HepG2 (cell line): ENCODE measurements at regions not wholly inside any gene's neighbourhood (a gene's known extent, or its start where the extent isn't known, plus 50 kb on each side); places are given as distances from the start of the nearest gene placed in this dataset.

ENCODE experiments used
- ATAC-seq: fragments of 200-7000 bp; cut with Tn5 transposase; 3 replicates; pipeline ENCODE4 v1.9.1; 2020; ENCODE audit warnings: mild to moderate bottlenecking, moderate library complexity
- BruUV-seq: library from RNA; stranded (reverse); fragments of 400-500 nt; replicated peaks from 2 replicates; lab custom pipeline; 2021; lab: Mats Ljungman, UMichigan
- CTCF ChIA-PET: fragments of 300-600 bp; formaldehyde crosslinking; extraction: SDS; loops from one replicate; lab custom pipeline; 2021; ENCODE audit warnings: low total read pairs, inconsistent platforms, low intra/inter-chr PET ratio; lab: Yijun Ruan, JAX
- POLR2A ChIA-PET: fragments of 350-600 bp; sonication (Branson Sonifier 250); formaldehyde crosslinking; loops from one replicate; lab custom pipeline; 2020; ENCODE audit warnings: antibody characterized with exemption, inconsistent platforms; lab: Yijun Ruan, JAX
- DNase-seq: peaks from one replicate; pipeline ENCODE4 v3.0.0-alpha.2; 2015; ENCODE audit warnings: low spot score
- FAIRE-seq: peaks from 3 replicates; lab custom pipeline; 2011; peaks lifted over from hg19 to GRCh38; lab: Jason Lieb, UNC
- H2AFZ ChIP-seq: one replicate; pipeline ENCODE4 v1.6.1; 2011; ENCODE audit warnings: low read length, inconsistent platforms
- H3K27ac ChIP-seq: fragments of 300-600 bp; 3 replicates; pipeline ENCODE4 v1.8.0; 2011; ENCODE audit warnings: mixed run types, mild to moderate bottlenecking, mixed read lengths, low read length, inconsistent platforms; ENCODE audit not compliant: insufficient read depth; ENCODE audit errors: extremely low read length
- H3K27me3 ChIP-seq, 2 experiments: fragments of 200-600 bp in 1 of 2; 2 replicates in 1 of 2; 3 replicates in 1 of 2; pipeline versions ENCODE4 v1.6.0 to v1.8.0; 2011; ENCODE audit warnings: low read length in 2 of 2, mild to moderate bottlenecking in 2 of 2, moderate library complexity in 2 of 2, inconsistent platforms in 1 of 2; ENCODE audit not compliant: insufficient read depth in 2 of 2, control insufficient read depth in 1 of 2
- H3K36me3 ChIP-seq, 2 experiments: fragments of 200-600 bp in 1 of 2; replicated peaks in 1 of 2; 2 replicates in 1 of 2; 3 replicates in 1 of 2; pipeline versions ENCODE4 v1.5.1 to v1.8.0; 2011; ENCODE audit warnings: low read length in 2 of 2, inconsistent platforms in 1 of 2; ENCODE audit not compliant: insufficient read depth in 2 of 2, control insufficient read depth in 1 of 2
- H3K4me1 ChIP-seq: 2 replicates; pipeline ENCODE4 v1.5.1; 2012; ENCODE audit warnings: low read length, inconsistent platforms; ENCODE audit not compliant: insufficient read depth
- H3K4me2 ChIP-seq: 2 replicates; pipeline ENCODE4 v1.6.0; 2011; ENCODE audit warnings: low read depth, low read length, inconsistent platforms
- H3K4me3 ChIP-seq, 3 experiments: fragments of 200-600 bp in 1 of 3; sonication (generic), shearing (Covaris generic) in 1 of 3; replicated peaks in 1 of 3; 2 replicates each; pipeline ENCODE4 v1.5.1; 2011 to 2016; ENCODE audit warnings: low read length in 3 of 3, inconsistent platforms in 2 of 3, low read depth in 2 of 3, mild to moderate bottlenecking in 2 of 3, control low read depth in 1 of 3, mixed read lengths in 1 of 3; ENCODE audit not compliant: insufficient read depth in 1 of 3
- H3K79me2 ChIP-seq: one replicate; pipeline ENCODE4 v1.6.1; 2011; ENCODE audit warnings: low read length, inconsistent platforms; ENCODE audit not compliant: insufficient read depth
- H3K9ac ChIP-seq: 2 replicates; pipeline ENCODE4 v1.6.0; 2011; ENCODE audit warnings: mild to moderate bottlenecking, low read depth, low read length, inconsistent platforms; ENCODE audit not compliant: insufficient read depth
- H3K9me3 ChIP-seq: 2 replicates; pipeline ENCODE4 v1.5.1; 2012; ENCODE audit warnings: mild to moderate bottlenecking, low read length
- H4K20me1 ChIP-seq: 2 replicates; pipeline ENCODE4 v1.6.0; 2011; ENCODE audit warnings: inconsistent platforms, mild to moderate bottlenecking, low read length, moderate library complexity; ENCODE audit not compliant: insufficient read depth
- ATF1 ChIP-seq: IDR thresholded peaks from 2 replicates; pipeline ENCODE4 v1.6.1; 2016; ENCODE audit warnings: mild to moderate bottlenecking, control low read depth
- DNMT1 ChIP-seq: sonication (generic); formaldehyde crosslinking; IDR thresholded peaks from 2 replicates; pipeline ENCODE4 v1.5.1; 2020; ENCODE audit warnings: mild to moderate bottlenecking, missing genetic modification reagents
- MAFG ChIP-seq: sonication (generic); formaldehyde crosslinking; IDR thresholded peaks from 2 replicates; pipeline ENCODE4 v1.5.1; 2020; ENCODE audit warnings: mild to moderate bottlenecking, missing genetic modification reagents
- NBN ChIP-seq: fragments of 450-650 bp; conservative IDR thresholded peaks from 2 replicates; pipeline ENCODE4 v1.6.1; 2017
- PRMT3 ChIP-seq: sonication (generic); formaldehyde crosslinking; IDR thresholded peaks from 2 replicates; pipeline ENCODE4 v1.8.1; 2022; ENCODE audit warnings: low read depth, mild to moderate bottlenecking, moderate library complexity, missing genetic modification reagents, borderline replicate concordance
- SIN3B ChIP-seq: fragments of 150-350 bp; IDR thresholded peaks from 2 replicates; pipeline ENCODE4 v1.6.1; 2014; ENCODE audit warnings: low read length
- SPEN ChIP-seq: sonication (generic); formaldehyde crosslinking; IDR thresholded peaks from 2 replicates; pipeline ENCODE4 v1.5.1; 2020; ENCODE audit warnings: low read depth, mild to moderate bottlenecking, missing genetic modification reagents
- TMF1 ChIP-seq: sonication (generic); formaldehyde crosslinking; IDR thresholded peaks from 2 replicates; pipeline ENCODE4 v1.8.1; 2022; ENCODE audit warnings: low read depth, missing genetic modification reagents
- TP53 ChIP-seq: sonication (generic); formaldehyde crosslinking; conservative IDR thresholded peaks from 2 replicates; pipeline ENCODE4 v1.4.0; 2020; ENCODE audit warnings: missing genetic modification reagents
- ZBTB3 ChIP-seq: sonication (generic); formaldehyde crosslinking; IDR thresholded peaks from 2 replicates; pipeline ENCODE4 v1.4.0; 2020; ENCODE audit warnings: low read depth, mild to moderate bottlenecking, moderate library complexity, missing genetic modification reagents, borderline replicate concordance
- ZNF629 ChIP-seq: sonication (generic); formaldehyde crosslinking; conservative IDR thresholded peaks from 2 replicates; pipeline ENCODE4 v1.5.0; 2020; ENCODE audit warnings: missing genetic modification reagents
- WGBS: methylation state at CpG from one replicate; pipeline ENCODE4 v1.1.6; 2017; ENCODE audit warnings: low lambda C conversion rate; 5-methylcytosine and 5-hydroxymethylcytosine counted together
- in situ Hi-C: cut with HindIII; loops from 2 replicates; pipeline ENCODE4 v1.10.0; 2017; ENCODE audit warnings: low pct_unique_long_range_greater_than_20kb; ENCODE audit not compliant: extremely low pct_ligation_motif_present
- intact Hi-C: fragments of 100-400 bp; cut with micrococcal nuclease; formaldehyde crosslinking; loops from one replicate; pipeline ENCODE4 v1.10.0; 2022; ENCODE audit not compliant: unreplicated experiment
- TF ChIP-seq, protein P1 (sequence below), 2 experiments: IDR thresholded peaks; 2 replicates each; pipeline ENCODE4 v1.6.1; 2011 to 2012; ENCODE audit warnings: low read length in 2 of 2, borderline replicate concordance in 1 of 2, low read depth in 1 of 2, mild to moderate bottlenecking in 1 of 2, moderate library complexity in 1 of 2
- TF ChIP-seq, protein P2 (sequence below): sonication (generic); formaldehyde crosslinking; IDR thresholded peaks from 2 replicates; pipeline ENCODE4 v1.4.0; 2020; ENCODE audit warnings: missing genetic modification reagents; ENCODE audit errors: not compliant biosample characterization
- TF ChIP-seq, protein P3 (sequence below): fragments of 450-650 bp; IDR thresholded peaks from 2 replicates; pipeline ENCODE4 v1.6.1; 2017
- TF ChIP-seq, protein P4 (sequence below): sonication (generic); formaldehyde crosslinking; IDR thresholded peaks from 2 replicates; pipeline ENCODE4 v1.4.0; 2020; ENCODE audit warnings: missing genetic modification reagents

DNA sequence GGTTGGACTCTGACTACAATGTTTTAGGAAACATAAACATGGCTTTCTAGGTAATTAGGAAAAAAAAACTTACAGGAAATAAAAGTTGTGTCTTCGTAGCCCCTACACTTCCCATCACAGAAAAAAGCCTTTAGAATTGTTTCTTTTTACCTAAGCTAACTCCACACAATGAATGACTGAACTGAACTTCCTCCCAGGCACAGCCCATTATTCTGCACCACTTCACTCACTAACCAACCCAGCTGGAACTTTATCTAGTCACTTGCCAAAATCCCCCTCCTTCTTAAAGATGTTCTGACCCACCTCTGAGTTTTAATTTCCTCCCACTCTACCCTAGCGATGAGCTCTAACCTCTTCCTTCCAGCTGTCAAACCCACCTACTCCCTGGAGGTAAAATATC is 91.7 kb upstream of the MEOX2 start (continued):
- TF ChIP-seq, protein P1, sequence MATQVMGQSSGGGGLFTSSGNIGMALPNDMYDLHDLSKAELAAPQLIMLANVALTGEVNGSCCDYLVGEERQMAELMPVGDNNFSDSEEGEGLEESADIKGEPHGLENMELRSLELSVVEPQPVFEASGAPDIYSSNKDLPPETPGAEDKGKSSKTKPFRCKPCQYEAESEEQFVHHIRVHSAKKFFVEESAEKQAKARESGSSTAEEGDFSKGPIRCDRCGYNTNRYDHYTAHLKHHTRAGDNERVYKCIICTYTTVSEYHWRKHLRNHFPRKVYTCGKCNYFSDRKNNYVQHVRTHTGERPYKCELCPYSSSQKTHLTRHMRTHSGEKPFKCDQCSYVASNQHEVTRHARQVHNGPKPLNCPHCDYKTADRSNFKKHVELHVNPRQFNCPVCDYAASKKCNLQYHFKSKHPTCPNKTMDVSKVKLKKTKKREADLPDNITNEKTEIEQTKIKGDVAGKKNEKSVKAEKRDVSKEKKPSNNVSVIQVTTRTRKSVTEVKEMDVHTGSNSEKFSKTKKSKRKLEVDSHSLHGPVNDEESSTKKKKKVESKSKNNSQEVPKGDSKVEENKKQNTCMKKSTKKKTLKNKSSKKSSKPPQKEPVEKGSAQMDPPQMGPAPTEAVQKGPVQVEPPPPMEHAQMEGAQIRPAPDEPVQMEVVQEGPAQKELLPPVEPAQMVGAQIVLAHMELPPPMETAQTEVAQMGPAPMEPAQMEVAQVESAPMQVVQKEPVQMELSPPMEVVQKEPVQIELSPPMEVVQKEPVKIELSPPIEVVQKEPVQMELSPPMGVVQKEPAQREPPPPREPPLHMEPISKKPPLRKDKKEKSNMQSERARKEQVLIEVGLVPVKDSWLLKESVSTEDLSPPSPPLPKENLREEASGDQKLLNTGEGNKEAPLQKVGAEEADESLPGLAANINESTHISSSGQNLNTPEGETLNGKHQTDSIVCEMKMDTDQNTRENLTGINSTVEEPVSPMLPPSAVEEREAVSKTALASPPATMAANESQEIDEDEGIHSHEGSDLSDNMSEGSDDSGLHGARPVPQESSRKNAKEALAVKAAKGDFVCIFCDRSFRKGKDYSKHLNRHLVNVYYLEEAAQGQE (IDR thresholded peaks at IDR 0.05; ENCODE audit: borderline replicate concordance in 1 of 2, low read depth in 1 of 2, low read length in 2 of 2), result no peak

DNA sequence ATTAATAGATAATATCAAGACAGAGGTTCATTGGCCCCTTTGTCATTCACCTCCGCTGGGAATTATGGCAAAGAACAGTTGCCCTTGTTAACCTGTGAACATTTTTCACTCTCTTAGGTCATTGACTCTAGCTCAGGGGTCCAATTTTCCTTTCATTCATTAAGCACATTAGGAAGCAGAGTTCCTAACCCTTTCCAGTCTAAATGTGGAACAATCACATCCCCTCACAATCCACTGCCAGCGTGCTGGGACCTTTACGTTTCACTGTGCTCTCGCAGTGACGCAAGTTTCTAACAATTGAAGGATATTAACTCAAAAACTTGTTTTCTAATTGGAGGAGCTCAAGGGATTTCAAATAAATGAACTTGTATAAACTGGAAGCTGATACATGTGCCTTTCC is 79.3 kb upstream of the MEOX2 start:
- H3K9ac ChIP-seq, result no peak overlapping the region
- ChIA-PET CTCF (no interaction called here), POLR2A (no interaction called here)
- WGBS, result 39% methylated on average over 5 of the region's 5 CpGs
- no peak overlapping the region for H3K27ac ChIP-seq
- no peaks in the 10 kb centered on the region for H3K79me2 ChIP-seq
- H3K4me2 ChIP-seq, result no peak overlapping the region
- H3K4me3 ChIP-seq, result no peak overlapping the region
- H3K36me3 ChIP-seq, result no peaks in the 10 kb centered on the region
- no peaks in the 10 kb centered on the region for H4K20me1 ChIP-seq
- H3K9me3 ChIP-seq, result peaks cover 44% of the 10 kb centered on the region
- DNase-seq, result no peak
- no peak overlapping the region for H2AFZ ChIP-seq
- ATAC-seq, result no peak
- no TSS peak for BruUV-seq
- no peak for FAIRE-seq
- in situ Hi-C loops (no loop called here), intact Hi-C loops (no loop called here)
- no peaks in the 10 kb centered on the region for H3K4me1 ChIP-seq
- H3K27me3 ChIP-seq, result no peaks in the 10 kb centered on the region
- TF ChIP-seq ZBTB3 (CRISPR knock-in tag) (no peak), NBN (no peak), DNMT1 (CRISPR knock-in tag) (no peak), SIN3B (no peak), ZNF629 (no peak), TMF1 (CRISPR knock-in tag) (no peak), SPEN (CRISPR knock-in tag) (no peak), TP53 (CRISPR knock-in tag) (no peak), MAFG (CRISPR knock-in tag) (no peak), ATF1 (CRISPR knock-in tag) (no peak), PRMT3 (no peak)
- TF ChIP-seq, protein P2, sequence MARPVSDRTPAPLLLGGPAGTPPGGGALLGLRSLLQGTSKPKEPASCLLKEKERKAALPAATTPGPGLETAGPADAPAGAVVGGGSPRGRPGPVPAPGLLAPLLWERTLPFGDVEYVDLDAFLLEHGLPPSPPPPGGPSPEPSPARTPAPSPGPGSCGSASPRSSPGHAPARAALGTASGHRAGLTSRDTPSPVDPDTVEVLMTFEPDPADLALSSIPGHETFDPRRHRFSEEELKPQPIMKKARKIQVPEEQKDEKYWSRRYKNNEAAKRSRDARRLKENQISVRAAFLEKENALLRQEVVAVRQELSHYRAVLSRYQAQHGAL (CRISPR knock-in tag), result no peak
- TF ChIP-seq, protein P3, sequence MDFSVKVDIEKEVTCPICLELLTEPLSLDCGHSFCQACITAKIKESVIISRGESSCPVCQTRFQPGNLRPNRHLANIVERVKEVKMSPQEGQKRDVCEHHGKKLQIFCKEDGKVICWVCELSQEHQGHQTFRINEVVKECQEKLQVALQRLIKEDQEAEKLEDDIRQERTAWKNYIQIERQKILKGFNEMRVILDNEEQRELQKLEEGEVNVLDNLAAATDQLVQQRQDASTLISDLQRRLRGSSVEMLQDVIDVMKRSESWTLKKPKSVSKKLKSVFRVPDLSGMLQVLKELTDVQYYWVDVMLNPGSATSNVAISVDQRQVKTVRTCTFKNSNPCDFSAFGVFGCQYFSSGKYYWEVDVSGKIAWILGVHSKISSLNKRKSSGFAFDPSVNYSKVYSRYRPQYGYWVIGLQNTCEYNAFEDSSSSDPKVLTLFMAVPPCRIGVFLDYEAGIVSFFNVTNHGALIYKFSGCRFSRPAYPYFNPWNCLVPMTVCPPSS, result no peak
- TF ChIP-seq, protein P4, sequence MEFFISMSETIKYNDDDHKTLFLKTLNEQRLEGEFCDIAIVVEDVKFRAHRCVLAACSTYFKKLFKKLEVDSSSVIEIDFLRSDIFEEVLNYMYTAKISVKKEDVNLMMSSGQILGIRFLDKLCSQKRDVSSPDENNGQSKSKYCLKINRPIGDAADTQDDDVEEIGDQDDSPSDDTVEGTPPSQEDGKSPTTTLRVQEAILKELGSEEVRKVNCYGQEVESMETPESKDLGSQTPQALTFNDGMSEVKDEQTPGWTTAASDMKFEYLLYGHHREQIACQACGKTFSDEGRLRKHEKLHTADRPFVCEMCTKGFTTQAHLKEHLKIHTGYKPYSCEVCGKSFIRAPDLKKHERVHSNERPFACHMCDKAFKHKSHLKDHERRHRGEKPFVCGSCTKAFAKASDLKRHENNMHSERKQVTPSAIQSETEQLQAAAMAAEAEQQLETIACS, result no peak
